CD14-positive monocyte (primary cell): ENCODE measurements at regions not wholly inside any gene's neighbourhood (a gene's known extent, or its start where the extent isn't known, plus 50 kb on each side); places are given as distances from the start of the nearest gene placed in this dataset.

Source experiments
- DNase-seq, 3 donors: peaks; one replicate each; pipeline ENCODE4 v3.0.0-alpha.2; 2011 to 2022
- H2AFZ ChIP-seq: 2 replicates; pipeline ENCODE4 v1.6.0; 2012; ENCODE audit warnings: mild to moderate bottlenecking, low read depth, low read length, inconsistent platforms; ENCODE audit not compliant: insufficient read depth, poor library complexity, severe bottlenecking
- H3K27ac ChIP-seq, 2 donors: 1 replicate in 1 of 2; 2 replicates in 1 of 2; pipeline ENCODE4 v1.5.1; 2012 to 2013; ENCODE audit warnings: low read length in 2 of 2, control low read depth in 1 of 2, inconsistent platforms in 1 of 2, low read depth in 1 of 2, mild to moderate bottlenecking in 1 of 2
- H3K27me3 ChIP-seq, 2 donors: one replicate each; pipeline versions ENCODE4 v1.6.0 to v1.6.1; 2011 to 2013; ENCODE audit warnings: low read length in 2 of 2; ENCODE audit not compliant: control insufficient read depth in 2 of 2, insufficient read depth in 2 of 2
- H3K36me3 ChIP-seq, 2 donors: replicated peaks in 1 of 2; 1 replicate in 1 of 2; 2 replicates in 1 of 2; pipeline versions ENCODE4 v1.5.1 to v1.6.1; 2012 to 2013; ENCODE audit warnings: low read length in 2 of 2, control low read depth in 1 of 2, inconsistent platforms in 1 of 2, mild to moderate bottlenecking in 1 of 2; ENCODE audit not compliant: insufficient read depth in 2 of 2, control insufficient read depth in 1 of 2
- H3K4me1 ChIP-seq, 2 donors: 1 replicate in 1 of 2; 2 replicates in 1 of 2; pipeline versions ENCODE4 v1.5.1 to v1.6.1; 2012 to 2013; ENCODE audit warnings: low read length in 2 of 2, control low read depth in 1 of 2, inconsistent platforms in 1 of 2, mild to moderate bottlenecking in 1 of 2, moderate library complexity in 1 of 2; ENCODE audit not compliant: insufficient read depth in 2 of 2, control insufficient read depth in 1 of 2
- H3K4me2 ChIP-seq: replicated peaks from 2 replicates; pipeline ENCODE3; 2012; ENCODE audit warnings: low read length, moderate library complexity, mild to moderate bottlenecking; ENCODE audit not compliant: poor library complexity, severe bottlenecking; ENCODE audit errors: extremely low read depth
- H3K4me3 ChIP-seq, 3 experiments: fragments of 200-600 bp in 1 of 3; sonication (generic) in 1 of 3; replicated peaks in 1 of 3; 1 replicate in 2 of 3; 2 replicates in 1 of 3; pipeline ENCODE4 v1.5.1; 2011 to 2013; ENCODE audit warnings: low read length in 3 of 3, mild to moderate bottlenecking in 3 of 3, control low read depth in 2 of 3, low read depth in 2 of 3, inconsistent platforms in 1 of 3, moderate library complexity in 1 of 3
- H3K79me2 ChIP-seq: 2 replicates; pipeline ENCODE4 v1.6.0; 2012; ENCODE audit warnings: mild to moderate bottlenecking, control low read depth, inconsistent platforms, low read length, moderate library complexity; ENCODE audit not compliant: insufficient read depth
- H3K9ac ChIP-seq: 2 replicates; pipeline ENCODE4 v1.6.0; 2017; ENCODE audit warnings: low read length, mild to moderate bottlenecking; ENCODE audit not compliant: insufficient read depth, poor library complexity, severe bottlenecking
- H3K9me3 ChIP-seq, 2 donors: replicated peaks in 1 of 2; 1 replicate in 1 of 2; 2 replicates in 1 of 2; pipeline versions ENCODE4 v1.5.1 to v1.6.1; 2012 to 2013; ENCODE audit warnings: low read length in 2 of 2, control low read depth in 1 of 2; ENCODE audit not compliant: control insufficient read depth in 1 of 2, insufficient read depth in 1 of 2
- H4K20me1 ChIP-seq: 2 replicates; pipeline ENCODE4 v1.6.0; 2012; ENCODE audit warnings: mild to moderate bottlenecking, low read length, control low read depth, moderate library complexity; ENCODE audit not compliant: insufficient read depth
- H3K27ac Mint-ChIP-seq, 7 donors: one replicate each; pipeline ENCODE4 v1.8.0; 2020; ENCODE audit warnings: mild to moderate bottlenecking in 7 of 7, mixed read lengths in 7 of 7, moderate library complexity in 6 of 7, inconsistent platforms in 2 of 7
- H3K27me3 Mint-ChIP-seq, 3 donors: one replicate each; pipeline ENCODE4 v1.8.0; 2021 to 2022; ENCODE audit warnings: low read depth in 3 of 3, mild to moderate bottlenecking in 3 of 3, mixed read lengths in 3 of 3, moderate library complexity in 3 of 3, inconsistent platforms in 1 of 3
- H3K36me3 Mint-ChIP-seq, 2 donors: one replicate each; pipeline ENCODE4 v1.8.0; 2020; ENCODE audit warnings: mixed read lengths in 2 of 2, inconsistent platforms in 1 of 2, mild to moderate bottlenecking in 1 of 2
- H3K4me1 Mint-ChIP-seq: one replicate; pipeline ENCODE4 v1.8.0; 2020; ENCODE audit warnings: mild to moderate bottlenecking, mixed read lengths
- H3K4me3 Mint-ChIP-seq, 2 donors: one replicate each; pipeline ENCODE4 v1.8.0; 2020; ENCODE audit warnings: mild to moderate bottlenecking in 2 of 2, mixed read lengths in 2 of 2, moderate library complexity in 1 of 2
- H3K9me3 Mint-ChIP-seq, 7 donors: one replicate each; pipeline ENCODE4 v1.8.0; 2020 to 2022; ENCODE audit warnings: mixed read lengths in 7 of 7, mild to moderate bottlenecking in 6 of 7, moderate library complexity in 6 of 7, inconsistent platforms in 2 of 7
- WGBS: methylation state at CpG from one replicate; pipeline ENCODE4 v1.1.5; 2013; ENCODE audit warnings: missing lambda C conversion rate; ENCODE audit not compliant: insufficient coverage; 5-methylcytosine and 5-hydroxymethylcytosine counted together
- intact Hi-C, 2 donors: fragments of 100-400 bp; cut with micrococcal nuclease; formaldehyde crosslinking; loops; one replicate each; pipeline versions ENCODE4 v1.15.0 to v1.15.1; 2023
- TF ChIP-seq, protein P1 (sequence below): fragments of 200-600 bp; IDR thresholded peaks from one replicate; pipeline ENCODE4 v1.8.0; 2022; ENCODE audit warnings: antibody characterized with exemption, mild to moderate bottlenecking

DNA sequence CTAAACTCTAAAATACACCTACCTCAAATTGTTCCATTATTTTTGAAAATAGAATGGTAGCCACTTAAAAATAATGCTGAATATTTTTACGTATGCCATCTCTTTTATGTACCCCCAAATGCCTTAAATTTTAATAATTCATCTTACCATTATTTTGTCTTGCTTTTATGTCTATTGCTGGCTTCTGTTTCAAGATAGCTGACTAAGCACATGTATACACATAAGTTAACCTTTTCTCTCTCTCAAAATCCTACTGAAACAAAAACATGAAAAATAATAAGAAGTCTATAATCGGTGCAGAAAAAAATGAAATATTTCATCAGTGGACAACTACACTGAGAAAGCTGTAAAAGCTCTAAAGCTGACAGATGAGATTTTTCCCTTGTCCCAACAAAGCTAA, 652.0 kb upstream of the ZNF608 start:
- Mint-ChIP-seq H3K27me3 (no peaks in the 10 kb centered on the region), H3K27ac (no peak overlapping the region), H3K36me3 (no peaks in the 10 kb centered on the region), H3K9me3 (peaks cover 2 to 9% (median 5%) of the 10 kb centered on the region in 7 donors), H3K4me1 (no peaks in the 10 kb centered on the region), H3K4me3 (no peak overlapping the region)
- intact Hi-C loops: no loop called here
- WGBS: no CpG with 5 or more reads among the region's 2 CpGs
- Histone ChIP-seq H3K9me3 (peaks cover 0 to 3% of the 10 kb centered on the region in 2 donors), H3K4me3 (no peak overlapping the region), H4K20me1 (no peaks in the 10 kb centered on the region), H3K27me3 (no peaks in the 10 kb centered on the region), H3K36me3 (no peaks in the 10 kb centered on the region), H2AFZ (no peak overlapping the region), H3K4me2 (no peak overlapping the region), H3K4me1 (no peaks in the 10 kb centered on the region), H3K9ac (no peak overlapping the region), H3K27ac (no peak overlapping the region), H3K79me2 (no peaks in the 10 kb centered on the region)
- TF ChIP-seq, protein P1, sequence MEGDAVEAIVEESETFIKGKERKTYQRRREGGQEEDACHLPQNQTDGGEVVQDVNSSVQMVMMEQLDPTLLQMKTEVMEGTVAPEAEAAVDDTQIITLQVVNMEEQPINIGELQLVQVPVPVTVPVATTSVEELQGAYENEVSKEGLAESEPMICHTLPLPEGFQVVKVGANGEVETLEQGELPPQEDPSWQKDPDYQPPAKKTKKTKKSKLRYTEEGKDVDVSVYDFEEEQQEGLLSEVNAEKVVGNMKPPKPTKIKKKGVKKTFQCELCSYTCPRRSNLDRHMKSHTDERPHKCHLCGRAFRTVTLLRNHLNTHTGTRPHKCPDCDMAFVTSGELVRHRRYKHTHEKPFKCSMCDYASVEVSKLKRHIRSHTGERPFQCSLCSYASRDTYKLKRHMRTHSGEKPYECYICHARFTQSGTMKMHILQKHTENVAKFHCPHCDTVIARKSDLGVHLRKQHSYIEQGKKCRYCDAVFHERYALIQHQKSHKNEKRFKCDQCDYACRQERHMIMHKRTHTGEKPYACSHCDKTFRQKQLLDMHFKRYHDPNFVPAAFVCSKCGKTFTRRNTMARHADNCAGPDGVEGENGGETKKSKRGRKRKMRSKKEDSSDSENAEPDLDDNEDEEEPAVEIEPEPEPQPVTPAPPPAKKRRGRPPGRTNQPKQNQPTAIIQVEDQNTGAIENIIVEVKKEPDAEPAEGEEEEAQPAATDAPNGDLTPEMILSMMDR: no peak
- no peak for DNase-seq

DNA sequence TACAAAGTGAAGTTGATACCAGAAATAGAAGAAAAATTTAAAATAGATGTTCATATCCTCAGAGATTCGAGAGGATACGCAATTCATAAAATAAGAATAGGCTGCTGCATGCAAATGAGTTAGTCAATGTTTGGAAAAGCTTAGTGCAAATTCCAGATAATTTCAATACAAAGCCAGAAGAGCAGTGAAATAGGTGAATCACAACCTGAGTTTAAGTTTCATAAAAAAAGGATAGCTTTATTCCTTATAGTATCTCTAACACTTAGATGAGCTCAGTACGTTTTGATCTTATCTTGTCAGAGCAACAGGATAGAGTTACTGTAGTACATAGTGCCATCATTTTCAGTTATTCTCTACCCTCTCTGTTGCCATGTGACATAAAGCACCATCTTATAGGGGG, 653.4 kb upstream of the ZNF608 start:
- Mint-ChIP-seq H3K4me3 (no peak overlapping the region), H3K4me1 (no peaks in the 10 kb centered on the region), H3K36me3 (no peaks in the 10 kb centered on the region), H3K27me3 (no peaks in the 10 kb centered on the region), H3K27ac (no peak overlapping the region), H3K9me3 (peaks cover 2 to 8% (median 4%) of the 10 kb centered on the region in 7 donors)
- Histone ChIP-seq H3K36me3 (no peaks in the 10 kb centered on the region), H3K4me2 (no peak overlapping the region), H2AFZ (no peak overlapping the region), H3K9me3 (peaks cover 0 to 3% of the 10 kb centered on the region in 2 donors), H3K27ac (no peak overlapping the region), H3K4me3 (no peak overlapping the region), H3K27me3 (no peaks in the 10 kb centered on the region), H4K20me1 (no peaks in the 10 kb centered on the region), H3K9ac (no peak overlapping the region), H3K79me2 (no peaks in the 10 kb centered on the region), H3K4me1 (no peaks in the 10 kb centered on the region)
- no CpG with 5 or more reads among the region's 3 CpGs for WGBS
- TF ChIP-seq, protein P1: no peak
- no peak for DNase-seq
- intact Hi-C loops: no loop called here
